ENCODE measurements at regions not wholly inside any gene's neighbourhood (a gene's known extent, or its start where the extent isn't known, plus 50 kb on each side); places are given as distances from the start of the nearest gene placed in this dataset.

DNA sequence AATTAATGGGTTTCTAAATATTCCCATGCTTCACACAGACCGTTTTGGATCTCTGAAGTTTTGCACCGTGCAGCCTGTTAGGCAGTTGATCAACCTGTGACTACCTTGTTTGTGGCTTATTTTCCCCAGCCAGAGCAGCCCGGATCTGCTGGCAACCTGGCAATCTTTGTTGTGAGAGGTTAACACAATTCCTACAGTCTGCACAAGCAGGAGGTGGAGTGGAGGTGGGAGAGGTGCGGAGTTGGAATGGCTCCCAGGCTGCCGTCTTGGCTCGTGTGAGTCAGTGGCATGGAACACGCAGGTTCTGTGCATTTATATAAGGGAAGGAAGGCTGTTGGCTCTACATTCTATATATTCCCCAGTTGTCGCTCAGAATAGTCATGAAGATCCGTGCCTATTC, 70.9 kb upstream of the STOX2 start (continued):
- TF ChIP-seq GTF2A2 (tag; IDR thresholded peaks at IDR 0.05) (no peak), C11orf30 (IDR thresholded peaks at IDR 0.05; ENCODE audit: low read depth) (no peak), HDGF (IDR thresholded peaks at IDR 0.05) (no peak)

DNA sequence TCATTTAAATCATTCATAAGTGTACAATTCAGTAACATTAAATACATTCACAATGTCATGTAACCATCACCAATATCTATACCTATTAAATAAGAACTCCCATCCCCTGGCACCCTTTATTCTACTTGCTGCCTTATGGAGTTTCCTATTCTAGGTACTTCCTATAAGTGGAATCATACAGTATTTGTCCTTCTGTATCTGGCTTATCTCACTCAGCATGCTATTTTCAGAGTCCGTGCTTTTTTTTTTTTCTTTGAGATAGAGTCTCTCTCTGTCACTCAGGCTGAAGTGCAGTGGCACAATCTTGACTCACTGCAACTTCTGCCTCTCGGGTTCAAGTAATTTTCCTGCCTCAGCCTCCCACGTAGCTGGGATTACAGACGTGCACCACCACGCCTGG, 67.9 kb upstream of the STOX2 start:
- intact Hi-C loops (cut with micrococcal nuclease) (no loop called here), in situ Hi-C loops (cut with MboI) (loop anchor here (5.0 kb wide), 1 partner anchor 265 kb away; no protein-coding TSS in a partner anchor)
- Histone ChIP-seq H4K20me1 (replicated peaks; ENCODE audit: control insufficient read depth, insufficient read depth, low read length) (no peaks in the 10 kb centered on the region), H3K79me2 (ENCODE audit: control insufficient read depth, insufficient read depth, low read length) (no peaks in the 10 kb centered on the region), H2AFZ (ENCODE audit: low read depth, low read length) (no peak overlapping the region), H3K9ac (ENCODE audit: insufficient read depth in 1 of 2, low read depth in 2 of 2, low read length in 2 of 2) (no peak overlapping the region), H3K4me3 (no peak overlapping the region), H3K4me2 (ENCODE audit: insufficient read depth, low read length) (no peak overlapping the region), H3K9me1 (ENCODE audit: control insufficient read depth, insufficient read depth, low read length) (no peaks in the 10 kb centered on the region), H3K36me3 (ENCODE audit: control insufficient read depth, insufficient read depth, low read length) (no peaks in the 10 kb centered on the region), H3K27me3 (ENCODE audit: control insufficient read depth in 2 of 2, insufficient read depth in 2 of 2, low read length in 2 of 2) (peaks cover 13 to 15% of the 10 kb centered on the region in 2 experiments; a peak in 4 of 5 replicates), H3K9me3 (replicated peaks; ENCODE audit: control insufficient read depth, insufficient read depth, low read depth, low read length) (no peaks in the 10 kb centered on the region), H3K27ac (ENCODE audit: extremely low read depth, low read depth, low read length) (no peak overlapping the region), H3K4me1 (replicated peaks in 1 of 2; ENCODE audit: control insufficient read depth in 2 of 2, insufficient read depth in 2 of 2, low read length in 2 of 2) (no peaks in the 10 kb centered on the region)
- FAIRE-seq (no peak), ATAC-seq (no peak), DNase-seq (ENCODE audit: extremely low read depth in 1 of 4, low spot score in 3 of 4) (no peak)
- TF ChIP-seq MCM3 (IDR thresholded peaks at IDR 0.05): no peak
- no peak for TF ChIP-seq SOX6 (IDR thresholded peaks at IDR 0.05)
- TF ChIP-seq, protein P1, sequence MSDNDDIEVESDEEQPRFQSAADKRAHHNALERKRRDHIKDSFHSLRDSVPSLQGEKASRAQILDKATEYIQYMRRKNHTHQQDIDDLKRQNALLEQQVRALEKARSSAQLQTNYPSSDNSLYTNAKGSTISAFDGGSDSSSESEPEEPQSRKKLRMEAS (CRISPR knock-in tag; IDR thresholded peaks at IDR 0.05): no peak
- no peak for TF ChIP-seq ZNF431 (CRISPR knock-in tag; IDR thresholded peaks at IDR 0.05)
- TF ChIP-seq ZNF644 (tag; IDR thresholded peaks at IDR 0.05; ENCODE audit: low read depth): no peak
- no peak for TF ChIP-seq THRAP3 (IDR thresholded peaks at IDR 0.05; ENCODE audit: borderline replicate concordance)
- no peak for TF ChIP-seq GTF2F1 (IDR thresholded peaks at IDR 0.05; ENCODE audit: low read depth, low read length)
- TF ChIP-seq, protein P2, sequence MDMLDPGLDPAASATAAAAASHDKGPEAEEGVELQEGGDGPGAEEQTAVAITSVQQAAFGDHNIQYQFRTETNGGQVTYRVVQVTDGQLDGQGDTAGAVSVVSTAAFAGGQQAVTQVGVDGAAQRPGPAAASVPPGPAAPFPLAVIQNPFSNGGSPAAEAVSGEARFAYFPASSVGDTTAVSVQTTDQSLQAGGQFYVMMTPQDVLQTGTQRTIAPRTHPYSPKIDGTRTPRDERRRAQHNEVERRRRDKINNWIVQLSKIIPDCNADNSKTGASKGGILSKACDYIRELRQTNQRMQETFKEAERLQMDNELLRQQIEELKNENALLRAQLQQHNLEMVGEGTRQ (CRISPR knock-in tag; IDR thresholded peaks at IDR 0.05): no peak
- 1% methylated on average over 5 of the region's 5 CpGs for WGBS (ENCODE audit: insufficient coverage, low coverage, missing lambda C conversion rate)
- ChIA-PET CTCF (ENCODE audit: low intra/inter-chr PET ratio) (no interaction called here), POLR2A (no interaction called here)
- BruUV-seq (replicated peaks): no TSS peak
